Subcutaneous abdominal adipose tissue (tissue), 5 donors: ENCODE measurements at regions not wholly inside any gene's neighbourhood (a gene's known extent, or its start where the extent isn't known, plus 50 kb on each side); places are given as distances from the start of the nearest gene placed in this dataset.
A peak's percentile ranks its signal among the peaks of the same experiment; 100 is the strongest.

Source experiments
- H3K27ac ChIP-seq: one replicate; pipeline ENCODE4 v1.7.0; 2013; ENCODE audit warnings: low read depth, mild to moderate bottlenecking, inconsistent platforms, low read length, moderate library complexity
- H3K27me3 ChIP-seq, 5 donors: one replicate each; pipeline ENCODE4 v1.7.0; 2013; ENCODE audit warnings: low read length in 5 of 5, inconsistent platforms in 1 of 5; ENCODE audit not compliant: control insufficient read depth in 5 of 5, insufficient read depth in 4 of 5
- H3K36me3 ChIP-seq, 5 donors: one replicate each; pipeline ENCODE4 v1.7.0; 2013; ENCODE audit warnings: low read length in 5 of 5; ENCODE audit not compliant: control insufficient read depth in 5 of 5, insufficient read depth in 5 of 5
- H3K4me1 ChIP-seq, 5 donors: one replicate each; pipeline ENCODE4 v1.7.0; 2013; ENCODE audit warnings: low read length in 5 of 5, mild to moderate bottlenecking in 3 of 5, moderate library complexity in 1 of 5; ENCODE audit not compliant: control insufficient read depth in 5 of 5, insufficient read depth in 5 of 5
- H3K4me3 ChIP-seq, 5 donors: one replicate each; pipeline ENCODE4 v1.7.0; 2013; ENCODE audit warnings: low read length in 5 of 5, low read depth in 1 of 5
- H3K9ac ChIP-seq, 5 donors: one replicate each; pipeline ENCODE4 v1.7.0; 2013; ENCODE audit warnings: low read length in 5 of 5, mild to moderate bottlenecking in 4 of 5, moderate library complexity in 3 of 5
- H3K9me3 ChIP-seq, 5 donors: one replicate each; pipeline ENCODE4 v1.7.0; 2013; ENCODE audit warnings: low read length in 5 of 5; ENCODE audit not compliant: control insufficient read depth in 5 of 5
- donor health status: healthy.
- donor health status: healthy.
- donor health status: healthy.
- donor health status: healthy.
- donor health status: healthy.

- no peaks in the 10 kb centered on the region for H3K27me3 ChIP-seq
- no peak overlapping the region for H3K4me3 ChIP-seq
- peak overlapping the region in 1 of 5 donors; percentile 46 for H3K9ac ChIP-seq
- no peaks in the 10 kb centered on the region for H3K36me3 ChIP-seq
- no peaks in the 10 kb centered on the region for H3K9me3 ChIP-seq
- peaks cover 3 to 12% (median 11%) of the 10 kb centered on the region in 5 donors for H3K4me1 ChIP-seq
- no peak overlapping the region for H3K27ac ChIP-seq
These were observed 160.6 kb upstream of the ATP1B1 start for GRCh38 chr1:168945870-168946269.

- H3K4me3 ChIP-seq = no peak overlapping the region
- H3K4me1 ChIP-seq = peaks cover 3 to 12% (median 11%) of the 10 kb centered on the region in 5 donors
- no peak overlapping the region for H3K9ac ChIP-seq
- no peaks in the 10 kb centered on the region for H3K36me3 ChIP-seq
- H3K27ac ChIP-seq = no peak overlapping the region
- H3K9me3 ChIP-seq = no peaks in the 10 kb centered on the region
- no peaks in the 10 kb centered on the region for H3K27me3 ChIP-seq
These were observed 159.4 kb upstream of the ATP1B1 start for GRCh38 chr1:168947041-168947440.

- H3K4me1 ChIP-seq = peaks cover 3 to 12% (median 11%) of the 10 kb centered on the region in 5 donors
- no peaks in the 10 kb centered on the region for H3K27me3 ChIP-seq
These were observed 156.8 kb upstream of the ATP1B1 start for GRCh38 chr1:168949672-168950071.

GRCh38 chr1:168957818-168958217 lies 148.7 kb upstream of the ATP1B1 start:
- Histone ChIP-seq H3K27me3 (no peaks in the 10 kb centered on the region), H3K36me3 (no peaks in the 10 kb centered on the region), H3K4me1 (peaks cover 0 to 2% (median 0%) of the 10 kb centered on the region in 5 donors), H3K9me3 (no peaks in the 10 kb centered on the region), H3K9ac (no peak overlapping the region), H3K27ac (no peak overlapping the region), H3K4me3 (no peak overlapping the region)

More at GRCh38 chr1:168949672-168950071, 156.8 kb upstream of the ATP1B1 start:
- Histone ChIP-seq H3K9ac (no peak overlapping the region), H3K9me3 (no peaks in the 10 kb centered on the region), H3K27ac (no peak overlapping the region), H3K36me3 (no peaks in the 10 kb centered on the region), H3K4me3 (no peak overlapping the region)

- H3K9ac ChIP-seq = no peak overlapping the region
- H3K27ac ChIP-seq = no peak overlapping the region
- no peaks in the 10 kb centered on the region for H3K36me3 ChIP-seq
- H3K4me3 ChIP-seq = no peak overlapping the region
- H3K4me1 ChIP-seq = peaks cover 0 to 6% (median 0%) of the 10 kb centered on the region in 5 donors
- no peaks in the 10 kb centered on the region for H3K9me3 ChIP-seq
- H3K27me3 ChIP-seq = no peaks in the 10 kb centered on the region
These were observed 147.8 kb upstream of the ATP1B1 start for GRCh38 chr1:168958562-168959289.

GRCh38 chr1:168959382-168959781 lies 147.1 kb upstream of the ATP1B1 start:
- Histone ChIP-seq H3K4me3 (no peak overlapping the region), H3K9ac (no peak overlapping the region), H3K4me1 (peaks cover 0 to 7% (median 0%) of the 10 kb centered on the region in 5 donors), H3K36me3 (no peaks in the 10 kb centered on the region), H3K27ac (no peak overlapping the region), H3K9me3 (no peaks in the 10 kb centered on the region), H3K27me3 (no peaks in the 10 kb centered on the region)

GRCh38 chr1:168960114-168960513 lies 146.4 kb upstream of the ATP1B1 start:
- Histone ChIP-seq H3K36me3 (no peaks in the 10 kb centered on the region), H3K9ac (no peak overlapping the region), H3K4me3 (no peak overlapping the region), H3K4me1 (peaks cover 0 to 7% (median 0%) of the 10 kb centered on the region in 5 donors), H3K27ac (no peak overlapping the region), H3K9me3 (no peaks in the 10 kb centered on the region), H3K27me3 (no peaks in the 10 kb centered on the region)

- H3K27ac ChIP-seq = no peak overlapping the region
- H3K36me3 ChIP-seq = no peaks in the 10 kb centered on the region
- peaks cover 0 to 7% (median 0%) of the 10 kb centered on the region in 5 donors for H3K4me1 ChIP-seq
- no peak overlapping the region for H3K9ac ChIP-seq
- no peak overlapping the region for H3K4me3 ChIP-seq
- H3K9me3 ChIP-seq = no peaks in the 10 kb centered on the region
- H3K27me3 ChIP-seq = no peaks in the 10 kb centered on the region
These were observed 145.9 kb upstream of the ATP1B1 start for GRCh38 chr1:168960595-168960994.

GRCh38 chr1:168963601-168964000 lies 142.9 kb upstream of the ATP1B1 start:
- no peak overlapping the region for H3K4me3 ChIP-seq
- no peaks in the 10 kb centered on the region for H3K36me3 ChIP-seq
- peaks cover 0 to 7% (median 0%) of the 10 kb centered on the region in 5 donors for H3K4me1 ChIP-seq
- no peaks in the 10 kb centered on the region for H3K27me3 ChIP-seq
- H3K9ac ChIP-seq = no peak overlapping the region
- H3K27ac ChIP-seq = no peak overlapping the region
- H3K9me3 ChIP-seq = no peaks in the 10 kb centered on the region

GRCh38 chr1:168964478-168964877 lies 142.0 kb upstream of the ATP1B1 start:
- Histone ChIP-seq H3K36me3 (no peaks in the 10 kb centered on the region), H3K27me3 (no peaks in the 10 kb centered on the region), H3K27ac (no peak overlapping the region), H3K4me3 (no peak overlapping the region), H3K4me1 (peaks cover 0 to 4% (median 0%) of the 10 kb centered on the region in 5 donors), H3K9ac (no peak overlapping the region), H3K9me3 (no peaks in the 10 kb centered on the region)
